ENCODE measurements at regions not wholly inside any gene's neighbourhood (a gene's known extent, or its start where the extent isn't known, plus 50 kb on each side); places are given as distances from the start of the nearest gene placed in this dataset.

- H3K36me3 ChIP-seq (ENCODE audit: control insufficient read depth, insufficient read depth, low read length): no peaks in the 10 kb centered on the region
- WGBS, 2 experiments (ENCODE audit: insufficient coverage in 1 of 2, insufficient read length in 1 of 2): 67 to 79% methylated on average over 1 to 3 of the region's 3 CpGs
- Mint-ChIP-seq H3K4me3 (no peak overlapping the region), H3K9me3 (peaks cover 18% of the 10 kb centered on the region), H3K36me3 (ENCODE audit: low read depth) (no peaks in the 10 kb centered on the region), H3K4me1 (peaks cover 13% of the 10 kb centered on the region), H3K27ac (no peak overlapping the region), H3K27me3 (ENCODE audit: insufficient read depth) (no peaks in the 10 kb centered on the region)
- no peak overlapping the region for H3K4me3 ChIP-seq (ENCODE audit: low read length)
- no peak for DNase-seq
- no peaks in the 10 kb centered on the region for H3K27me3 ChIP-seq (ENCODE audit: control insufficient read depth, insufficient read depth, low read length, poor library complexity, severe bottlenecking)
- no peaks in the 10 kb centered on the region for H3K4me1 ChIP-seq (ENCODE audit: control insufficient read depth, insufficient read depth, low read length)
- H3K27ac ChIP-seq (ENCODE audit: low read depth, low read length): peak overlapping the region; percentile 50
- H3K9me3 ChIP-seq (ENCODE audit: control insufficient read depth, low read length): peaks cover 4% of the 10 kb centered on the region
- TF ChIP-seq CTCF (conservative IDR thresholded peaks at IDR 0.05): no peak
- no peak overlapping the region for H3K9ac ChIP-seq (ENCODE audit: extremely low read depth, low read length, poor library complexity, severe bottlenecking)
These were observed 555.3 kb upstream of the ZNF608 start for GRCh38 chr5:125301711-125302110.

- Histone ChIP-seq H3K4me1 (ENCODE audit: control insufficient read depth, insufficient read depth, low read length) (no peaks in the 10 kb centered on the region), H3K27me3 (ENCODE audit: control insufficient read depth, insufficient read depth, low read length, poor library complexity, severe bottlenecking) (no peaks in the 10 kb centered on the region), H3K9me3 (ENCODE audit: control insufficient read depth, low read length) (peaks cover 5% of the 10 kb centered on the region), H3K9ac (ENCODE audit: extremely low read depth, low read length, poor library complexity, severe bottlenecking) (no peak overlapping the region), H3K36me3 (ENCODE audit: control insufficient read depth, insufficient read depth, low read length) (no peaks in the 10 kb centered on the region), H3K4me3 (ENCODE audit: low read length) (no peak overlapping the region), H3K27ac (ENCODE audit: low read depth, low read length) (no peak overlapping the region)
- Mint-ChIP-seq H3K27ac (no peak overlapping the region), H3K36me3 (ENCODE audit: low read depth) (peaks cover 3% of the 10 kb centered on the region), H3K9me3 (peaks cover 26% of the 10 kb centered on the region), H3K4me3 (no peak overlapping the region), H3K4me1 (peaks cover 12% of the 10 kb centered on the region), H3K27me3 (ENCODE audit: insufficient read depth) (no peaks in the 10 kb centered on the region)
- no peak for DNase-seq
- TF ChIP-seq CTCF (conservative IDR thresholded peaks at IDR 0.05): no peak
- 89 to 93% methylated on average over 3 to 4 of the region's 4 CpGs for WGBS, 2 experiments (ENCODE audit: insufficient coverage in 1 of 2, insufficient read length in 1 of 2)
These were observed 556.1 kb upstream of the ZNF608 start for GRCh38 chr5:125302577-125302976.

GRCh38 chr5:125306741-125307140, 560.3 kb upstream of the ZNF608 start:
- Histone ChIP-seq H3K27me3 (ENCODE audit: control insufficient read depth, insufficient read depth, low read length, poor library complexity, severe bottlenecking) (no peaks in the 10 kb centered on the region), H3K27ac (ENCODE audit: low read depth, low read length) (no peak overlapping the region), H3K9ac (ENCODE audit: extremely low read depth, low read length, poor library complexity, severe bottlenecking) (no peak overlapping the region), H3K4me3 (ENCODE audit: low read length) (no peak overlapping the region), H3K9me3 (ENCODE audit: control insufficient read depth, low read length) (peaks cover 5% of the 10 kb centered on the region), H3K36me3 (ENCODE audit: control insufficient read depth, insufficient read depth, low read length) (no peaks in the 10 kb centered on the region), H3K4me1 (ENCODE audit: control insufficient read depth, insufficient read depth, low read length) (no peaks in the 10 kb centered on the region)
- no peaks in the 10 kb centered on the region for H3K4me1 Mint-ChIP-seq
- no peak overlapping the region for H3K4me3 Mint-ChIP-seq
- 88% methylated on average over 3 of the region's 3 CpGs; no CpG with 5 or more reads in 1 of the 2 experiments for WGBS, 2 experiments (ENCODE audit: insufficient coverage in 1 of 2, insufficient read length in 1 of 2)
- no peak overlapping the region for H3K27ac Mint-ChIP-seq
- no peak for DNase-seq
- peaks cover 36% of the 10 kb centered on the region for H3K9me3 Mint-ChIP-seq
- no peaks in the 10 kb centered on the region for H3K27me3 Mint-ChIP-seq (ENCODE audit: insufficient read depth)
- H3K36me3 Mint-ChIP-seq (ENCODE audit: low read depth): peaks cover 5% of the 10 kb centered on the region
- no peak for TF ChIP-seq CTCF (conservative IDR thresholded peaks at IDR 0.05)
